Heart right ventricle (tissue), 16 donors: ENCODE measurements at regions not wholly inside any gene's neighbourhood (a gene's known extent, or its start where the extent isn't known, plus 50 kb on each side); places are given as distances from the start of the nearest gene placed in this dataset.
A peak's percentile ranks its signal among the peaks of the same experiment; 100 is the strongest.

Experiments
- ATAC-seq, 8 donors: fragments of 200-7000 bp; cut with Tn5 transposase; one replicate each; pipeline ENCODE4 v1.9.1; 2020; ENCODE audit warnings: mild to moderate bottlenecking in 8 of 8, moderate library complexity in 8 of 8, moderate number of reproducible peaks in 1 of 8
- DNase-seq, 2 donors: peaks; one replicate each; pipeline ENCODE4 v3.0.0-alpha.2; 2020
- H3K27ac ChIP-seq, 10 donors: fragments of 200-600 bp; sonication (generic) in 2 of 10; one replicate each; pipeline versions ENCODE4 v1.5.0 to v1.8.0; 2020 to 2022; ENCODE audit warnings: mild to moderate bottlenecking in 3 of 10
- H3K27me3 ChIP-seq, 7 donors: fragments of 200-600 bp; one replicate each; pipeline ENCODE4 v1.8.0; 2021 to 2022; ENCODE audit warnings: mild to moderate bottlenecking in 2 of 7
- H3K36me3 ChIP-seq, 9 donors: fragments of 200-600 bp; sonication (generic) in 1 of 9; one replicate each; pipeline versions ENCODE4 v1.5.0 to v1.8.0; 2020 to 2022; ENCODE audit warnings: mild to moderate bottlenecking in 2 of 9
- H3K4me1 ChIP-seq, 9 donors: fragments of 200-600 bp; sonication (generic) in 1 of 9; one replicate each; pipeline versions ENCODE4 v1.5.0 to v1.8.0; 2020 to 2022; ENCODE audit warnings: mild to moderate bottlenecking in 4 of 9
- H3K4me3 ChIP-seq, 10 donors: fragments of 200-600 bp; sonication (generic) in 2 of 10; one replicate each; pipeline versions ENCODE4 v1.5.0 to v1.8.0; 2020 to 2022; ENCODE audit warnings: mild to moderate bottlenecking in 7 of 10, moderate library complexity in 2 of 10
- H3K9me3 ChIP-seq, 11 donors: fragments of 200-600 bp in 10 of 11; sonication (generic) in 2 of 11; one replicate each; pipeline versions ENCODE4 v1.5.0 to v1.8.0; 2013 to 2022; ENCODE audit warnings: mild to moderate bottlenecking in 2 of 11, control low read depth in 1 of 11, moderate library complexity in 1 of 11
- WGBS, 2 donors: extraction: QIAGEN DNeasy Blood & Tissue Kit; methylation state at CpG; one replicate each; pipeline ENCODE4 v1.1.7; 2013; ENCODE audit warnings: inconsistent platforms in 1 of 2; 5-methylcytosine and 5-hydroxymethylcytosine counted together
- intact Hi-C, 10 donors: fragments of 100-400 bp; cut with DNase I; formaldehyde crosslinking; loops; one replicate each; pipeline versions ENCODE4 v1.11.1 to v1.14.2; 2022
- TF ChIP-seq, protein P1 (sequence below), 9 donors: fragments of 200-600 bp; sonication (generic) in 2 of 9; IDR thresholded peaks; one replicate each; pipeline versions ENCODE4 v1.5.0 to v1.8.0; 2021 to 2022; ENCODE audit warnings: antibody characterized with exemption in 9 of 9, mild to moderate bottlenecking in 5 of 9, moderate library complexity in 1 of 9
- donor health status: Arrhythmogenic right ventricular cardiomyopathy.
- donor health status: ischemic (EF 13 %, LVEDD 7.1; RV severe dilation, severe dysfunction).
- donor health status: healthy with polysubstance abuse.
- donor health status: DM: no; HTN: yes; CAD: no.
- donor health status: DM: no; HTN: no; CAD: no.
- donor health status: ischemic (EF 25% LVEDD 6.9; RV normal size, moderate dysfunction).
- donor health status: ischemic (EF 25% LVEDD 5.7; RV mildly dilated, moderate dysfunction).
- donor health status: healthy.
- donor health status: DM: yes; HTN: yes; CAD: no.
- donor health status: Ischemic cardiomyopathy.
- donor health status: ischemic (EF 35%, LVEDD 5.7; RV mildly dilated, moderate dysfunction).
- donor health status: nonischemic (EF 11% LVEDD 7.7; RV severe dilation, severe dysfunction).
- donor health status: DM: yes; HTN: yes; CAD: no.
- donor health status: PGD.
- donor health status: ischemic (EF 29% LVEDD 5.4; RV normal size, mild dysfunction).
- donor health status: nonischemic (EF 23%, LVEDD 6.1; RV moderate dilation, normal function).

DNA sequence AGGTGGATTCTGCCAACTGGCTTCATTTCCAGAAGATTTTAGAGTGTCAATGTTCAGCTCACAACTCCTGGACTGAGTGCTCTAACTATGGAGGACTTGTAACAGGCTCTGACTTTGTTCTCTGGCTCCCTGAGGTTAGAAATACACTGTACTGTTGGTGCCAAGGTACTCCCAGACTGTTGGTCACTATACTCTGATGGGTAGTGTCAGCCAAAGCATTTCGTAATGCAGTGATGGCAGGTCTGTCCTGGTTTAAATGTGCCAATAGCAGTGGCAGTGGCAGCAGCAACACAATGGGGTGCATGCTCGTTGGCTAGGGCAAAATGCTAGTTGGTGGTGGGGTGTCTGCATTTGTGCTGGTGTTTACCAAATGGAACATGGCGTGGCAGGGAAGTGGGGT lies 472.2 kb downstream of the TDRD3 start:
- Histone ChIP-seq H3K27ac (no peak overlapping the region), H3K36me3 (no peaks in the 10 kb centered on the region), H3K4me1 (no peaks in the 10 kb centered on the region), H3K9me3 (peaks cover 0 to 30% (median 6%) of the 10 kb centered on the region in 11 donors), H3K4me3 (no peak overlapping the region), H3K27me3 (no peaks in the 10 kb centered on the region)
- DNase-seq: no peak
- WGBS, 2 donors: 63 to 76% methylated on average over 3 of the region's 3 CpGs
- intact Hi-C loops: no loop called here
- peak in 4 of 8 donors; percentile 46 to 96 (median 62) for ATAC-seq
- TF ChIP-seq, protein P1, sequence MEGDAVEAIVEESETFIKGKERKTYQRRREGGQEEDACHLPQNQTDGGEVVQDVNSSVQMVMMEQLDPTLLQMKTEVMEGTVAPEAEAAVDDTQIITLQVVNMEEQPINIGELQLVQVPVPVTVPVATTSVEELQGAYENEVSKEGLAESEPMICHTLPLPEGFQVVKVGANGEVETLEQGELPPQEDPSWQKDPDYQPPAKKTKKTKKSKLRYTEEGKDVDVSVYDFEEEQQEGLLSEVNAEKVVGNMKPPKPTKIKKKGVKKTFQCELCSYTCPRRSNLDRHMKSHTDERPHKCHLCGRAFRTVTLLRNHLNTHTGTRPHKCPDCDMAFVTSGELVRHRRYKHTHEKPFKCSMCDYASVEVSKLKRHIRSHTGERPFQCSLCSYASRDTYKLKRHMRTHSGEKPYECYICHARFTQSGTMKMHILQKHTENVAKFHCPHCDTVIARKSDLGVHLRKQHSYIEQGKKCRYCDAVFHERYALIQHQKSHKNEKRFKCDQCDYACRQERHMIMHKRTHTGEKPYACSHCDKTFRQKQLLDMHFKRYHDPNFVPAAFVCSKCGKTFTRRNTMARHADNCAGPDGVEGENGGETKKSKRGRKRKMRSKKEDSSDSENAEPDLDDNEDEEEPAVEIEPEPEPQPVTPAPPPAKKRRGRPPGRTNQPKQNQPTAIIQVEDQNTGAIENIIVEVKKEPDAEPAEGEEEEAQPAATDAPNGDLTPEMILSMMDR (IDR thresholded peaks at IDR 0.05): no peak

GRCh38 chr13:60862036-60862435 lies 465.0 kb downstream of the TDRD3 start:
- DNase-seq: no peak
- ATAC-seq: no peak
- intact Hi-C loops: no loop called here
- no peaks in the 10 kb centered on the region for H3K4me1 ChIP-seq
- WGBS, 2 donors: 66 to 78% methylated on average over 1 of the region's 1 CpG
- H3K9me3 ChIP-seq: peaks cover 0 to 20% (median 6%) of the 10 kb centered on the region in 11 donors
- no peak overlapping the region for H3K4me3 ChIP-seq
- no peak overlapping the region for H3K27ac ChIP-seq
- H3K36me3 ChIP-seq: no peaks in the 10 kb centered on the region
- no peaks in the 10 kb centered on the region for H3K27me3 ChIP-seq
- TF ChIP-seq, protein P1 (IDR thresholded peaks at IDR 0.05): no peak

DNA sequence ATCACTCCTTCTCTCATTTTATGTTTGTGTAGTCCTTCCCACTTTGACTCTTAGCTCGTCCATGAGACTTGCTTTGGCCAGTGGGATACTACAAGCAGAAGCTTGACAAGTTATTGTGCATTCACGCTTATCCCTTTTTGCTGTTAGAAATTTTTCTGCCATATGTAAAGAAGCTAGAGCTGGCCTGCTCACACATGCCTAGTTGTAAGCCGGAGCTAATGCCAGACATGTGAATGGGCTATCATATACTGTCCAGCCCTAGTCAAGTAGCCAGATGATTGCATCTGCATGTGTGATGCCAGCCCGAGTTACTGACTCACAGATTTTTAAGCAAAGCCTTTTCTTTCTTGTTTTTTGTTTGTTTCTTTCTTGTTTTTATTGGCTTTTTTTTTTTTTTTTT lies 460.7 kb downstream of the TDRD3 start:
- Histone ChIP-seq H3K4me3 (no peak overlapping the region), H3K27ac (no peak overlapping the region), H3K36me3 (no peaks in the 10 kb centered on the region), H3K27me3 (no peaks in the 10 kb centered on the region), H3K4me1 (no peaks in the 10 kb centered on the region), H3K9me3 (peaks cover 0 to 8% (median 0%) of the 10 kb centered on the region in 11 donors)
- TF ChIP-seq, protein P1 (IDR thresholded peaks at IDR 0.05): no peak
- no peak for ATAC-seq
- DNase-seq: no peak
- 86 to 88% methylated on average over 4 of the region's 4 CpGs for whole genome bisulfite sequencing, 2 donors
- intact Hi-C loops: loop anchor here in 1 of 10 donors (10.0 kb wide), 1 partner anchor 397 kb away; no protein-coding TSS in a partner anchor

DNA sequence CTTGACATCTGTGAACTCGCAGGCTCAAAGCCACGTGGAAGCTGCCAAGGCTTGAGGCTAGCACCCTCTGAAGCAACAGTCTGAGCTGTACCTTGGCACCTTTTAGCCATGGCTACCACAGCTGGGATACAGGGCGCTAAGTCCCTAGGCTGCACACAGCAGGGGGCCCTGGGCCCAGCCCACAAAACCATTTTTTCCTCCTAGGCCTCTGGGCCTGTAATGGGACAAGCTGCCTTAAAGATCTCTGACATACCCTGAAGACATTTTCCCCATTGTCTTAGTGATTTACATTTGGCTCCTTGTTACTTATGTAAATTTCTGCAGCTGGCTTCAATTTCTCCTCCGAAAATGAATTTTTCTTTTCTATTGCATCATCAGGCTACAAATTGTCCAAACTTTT lies 455.9 kb downstream of the TDRD3 start:
- intact Hi-C loops: loop anchor here in 1 of 10 donors (10.0 kb wide), 1 partner anchor 402 kb away; no protein-coding TSS in a partner anchor
- peaks cover 0 to 13% (median 0%) of the 10 kb centered on the region in 11 donors for H3K9me3 ChIP-seq
- DNase-seq (no peak), ATAC-seq (no peak)
- TF ChIP-seq, protein P1 (IDR thresholded peaks at IDR 0.05): no peak
- H3K4me1 ChIP-seq: no peaks in the 10 kb centered on the region
- no peak overlapping the region for H3K4me3 ChIP-seq
- no peaks in the 10 kb centered on the region for H3K27me3 ChIP-seq
- no peaks in the 10 kb centered on the region for H3K36me3 ChIP-seq
- 84 to 93% methylated on average over 4 of the region's 4 CpGs for WGBS, 2 donors
- H3K27ac ChIP-seq: no peak overlapping the region
